Esophagus mucosa (tissue), 1 donor: ENCODE measurements at regions not wholly inside any gene's neighbourhood (a gene's known extent, or its start where the extent isn't known, plus 50 kb on each side); places are given as distances from the start of the nearest gene placed in this dataset.

Experiments
- ATAC-seq: fragments of 200-7000 bp; cut with Tn5 transposase; one replicate; pipeline ENCODE4 v1.9.1; 2020
- donor health status: DM: yes; HTN: yes; CAD: no.

DNA sequence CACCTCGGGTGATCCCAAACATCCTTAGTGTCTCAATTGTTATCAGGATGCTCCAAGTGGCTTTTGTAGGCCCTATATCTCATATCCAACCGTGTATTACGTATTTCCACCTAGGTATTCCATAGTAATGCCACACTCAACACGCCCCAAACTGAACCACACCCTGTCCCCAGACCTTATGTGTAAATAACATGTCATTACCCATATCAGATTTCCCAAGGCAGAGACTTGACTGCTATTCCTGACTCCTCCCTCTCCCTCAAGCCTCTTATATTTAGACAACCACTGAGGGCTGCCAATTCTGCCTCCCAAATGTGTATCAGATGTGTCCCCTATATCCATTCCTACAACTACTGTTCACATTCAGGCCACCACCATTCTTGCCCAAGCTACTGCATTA lies 132.8 kb upstream of the NCAM1 start:
- ATAC-seq: no peak

DNA sequence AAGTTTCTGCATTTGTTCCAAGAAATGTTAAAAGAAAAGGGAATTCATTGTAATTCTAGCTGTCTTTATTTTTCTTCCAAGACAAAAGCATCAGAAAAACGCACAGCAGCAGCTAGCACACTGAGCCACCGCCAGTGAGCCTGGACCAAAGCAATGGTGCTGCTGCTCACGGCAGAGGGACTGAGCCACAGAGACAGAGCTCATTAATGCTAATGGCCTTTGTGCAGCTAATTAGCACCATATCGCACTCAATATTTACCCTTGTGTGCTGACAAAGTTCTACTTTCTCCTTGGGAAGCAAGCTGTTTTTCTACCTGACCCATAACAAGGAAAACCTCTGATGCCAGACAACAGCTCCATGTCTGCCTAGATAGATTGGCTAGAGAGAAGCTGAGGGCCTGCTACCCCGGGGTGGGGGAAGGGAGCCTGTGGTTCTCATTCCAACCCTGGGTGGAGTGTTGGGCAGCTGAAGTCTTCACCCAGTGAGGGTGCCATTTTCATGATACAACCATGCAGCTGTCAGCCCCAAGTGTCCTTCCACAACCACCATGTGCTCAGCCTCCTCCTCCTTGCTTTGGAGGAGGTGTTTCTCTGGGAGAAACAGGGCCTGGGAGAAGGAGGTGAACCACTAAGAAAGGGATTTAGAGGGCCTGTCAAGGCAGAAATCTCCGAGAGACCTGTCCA lies 131.1 kb upstream of the NCAM1 start:
- ATAC-seq: no peak

DNA sequence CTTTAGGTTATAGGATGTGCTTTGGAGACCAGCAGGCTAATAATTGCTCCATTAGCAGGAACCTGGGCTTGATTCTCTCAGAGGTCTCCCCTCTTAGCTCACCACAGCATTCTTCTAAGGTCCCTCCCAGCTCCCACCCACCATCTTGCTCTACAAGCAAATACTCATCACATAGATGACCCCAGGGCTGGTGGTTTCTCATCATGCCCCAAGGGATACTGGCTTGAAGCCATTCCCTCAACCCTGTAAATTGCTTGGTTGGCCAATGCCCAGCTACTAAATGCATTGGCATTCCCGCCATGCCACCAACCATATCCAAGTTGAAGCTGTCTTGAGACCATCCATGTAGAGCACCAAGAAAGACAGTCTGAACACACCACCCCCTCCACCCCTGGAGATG lies 130.2 kb upstream of the NCAM1 start:
- no peak for ATAC-seq

DNA sequence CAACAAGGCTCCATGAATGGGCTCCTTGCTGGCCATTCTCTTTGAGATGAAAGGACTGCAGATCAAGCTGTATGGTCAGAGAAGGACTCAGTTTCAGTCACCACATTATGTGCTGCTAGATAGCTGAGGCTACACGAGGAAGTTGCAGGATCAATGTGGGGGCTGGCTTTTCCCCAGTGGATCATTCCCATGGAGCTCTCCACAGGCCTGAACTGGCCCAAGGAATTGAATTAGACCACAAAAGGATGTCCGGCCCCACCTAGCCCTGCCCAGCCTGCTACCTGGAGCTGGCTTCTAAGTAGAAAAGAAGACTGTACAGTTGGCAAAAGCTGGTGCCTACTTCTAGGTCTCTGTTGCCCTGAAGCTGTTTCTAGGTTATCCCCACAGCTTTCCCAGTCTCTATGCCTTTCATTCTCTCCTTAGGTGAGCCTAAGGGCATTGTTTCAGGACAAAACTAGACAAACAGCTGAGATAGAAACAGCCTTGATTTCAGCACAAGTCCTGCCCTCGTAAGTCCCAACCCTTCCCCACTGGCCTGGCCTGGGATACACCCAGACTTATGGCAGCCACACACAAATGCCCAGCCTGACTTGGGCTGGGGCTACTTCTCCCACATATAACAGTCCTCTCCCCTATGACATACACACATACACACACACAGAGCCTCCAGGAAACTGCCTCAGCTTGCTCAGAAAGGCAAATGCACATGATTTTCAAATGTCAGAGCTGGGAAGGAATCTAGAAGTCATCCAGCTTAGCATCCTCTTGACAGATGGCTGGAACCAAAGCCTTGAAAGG lies 129.1 kb upstream of the NCAM1 start:
- no peak for ATAC-seq

DNA sequence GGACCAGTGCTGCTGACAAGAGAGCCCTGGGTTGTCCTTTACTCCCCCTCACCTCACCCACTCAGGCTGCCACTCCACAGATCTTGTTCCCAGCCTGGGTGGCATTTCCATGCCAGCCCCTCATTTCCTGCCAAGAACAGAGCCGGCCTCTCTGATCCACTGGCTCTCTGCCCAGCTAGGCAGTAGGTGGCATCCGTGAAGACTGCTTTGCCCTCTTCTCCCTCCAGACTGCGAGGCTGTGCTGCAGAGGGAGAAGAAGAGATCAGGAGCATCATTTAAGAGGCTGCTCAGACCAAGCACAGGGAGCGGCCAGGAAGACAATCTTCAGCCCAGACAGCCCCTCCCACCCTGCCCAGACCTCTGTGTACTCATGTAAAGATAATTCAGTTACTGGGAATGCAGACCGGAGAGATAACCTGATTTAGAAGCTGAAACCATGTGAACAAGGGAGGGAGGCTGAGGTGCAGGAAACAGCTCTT lies 126.9 kb upstream of the NCAM1 start:
- ATAC-seq: no peak

DNA sequence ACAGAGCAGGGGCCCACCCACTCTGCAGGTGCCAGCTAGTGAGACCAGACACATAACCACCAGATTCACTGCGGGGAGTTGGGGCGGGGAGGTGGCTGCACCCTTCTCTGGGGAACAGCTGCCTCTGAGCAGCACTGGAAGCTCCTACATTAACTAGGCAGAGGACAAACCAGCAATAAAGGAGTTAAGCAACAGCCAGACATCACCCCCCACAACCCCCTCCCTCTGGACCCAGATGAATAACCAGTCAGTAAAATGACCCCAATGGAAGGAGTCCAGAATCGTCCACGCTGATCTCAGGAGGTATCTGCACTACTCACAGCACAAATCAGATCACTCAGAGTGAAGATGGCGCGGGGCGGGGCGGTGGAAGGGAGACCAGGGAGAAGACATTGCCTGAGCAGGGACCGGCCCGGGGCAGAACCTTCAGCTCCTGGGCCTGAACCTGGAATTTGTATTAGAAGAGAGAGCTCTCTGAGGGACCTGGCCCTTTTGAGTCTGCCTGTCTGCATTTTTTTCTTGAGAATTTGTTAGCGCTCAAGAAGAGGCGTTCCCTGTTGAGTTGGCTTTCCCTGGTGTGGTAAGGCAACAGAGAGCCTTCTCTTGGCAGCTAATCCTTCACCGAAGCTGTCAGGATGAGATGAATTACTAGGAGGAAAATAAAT lies 125.5 kb upstream of the NCAM1 start:
- ATAC-seq: no peak

DNA sequence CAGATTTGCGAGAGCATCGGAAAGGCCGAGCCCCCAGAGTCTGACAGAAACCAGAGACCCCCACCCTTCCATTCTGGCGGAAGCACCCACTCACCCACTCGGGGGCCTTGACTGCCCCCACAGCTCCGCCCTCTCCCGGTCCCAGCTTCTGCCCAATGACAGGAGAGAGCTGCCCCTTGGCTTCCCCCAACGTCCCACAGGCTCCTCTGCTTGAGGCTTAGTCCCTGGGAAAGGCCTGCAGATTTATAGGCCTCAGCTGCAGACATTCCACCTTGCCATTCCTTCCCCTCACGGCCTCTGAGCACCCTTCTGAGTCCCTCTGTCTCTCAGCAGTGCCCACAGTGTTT lies 125.0 kb upstream of the NCAM1 start:
- ATAC-seq: no peak

DNA sequence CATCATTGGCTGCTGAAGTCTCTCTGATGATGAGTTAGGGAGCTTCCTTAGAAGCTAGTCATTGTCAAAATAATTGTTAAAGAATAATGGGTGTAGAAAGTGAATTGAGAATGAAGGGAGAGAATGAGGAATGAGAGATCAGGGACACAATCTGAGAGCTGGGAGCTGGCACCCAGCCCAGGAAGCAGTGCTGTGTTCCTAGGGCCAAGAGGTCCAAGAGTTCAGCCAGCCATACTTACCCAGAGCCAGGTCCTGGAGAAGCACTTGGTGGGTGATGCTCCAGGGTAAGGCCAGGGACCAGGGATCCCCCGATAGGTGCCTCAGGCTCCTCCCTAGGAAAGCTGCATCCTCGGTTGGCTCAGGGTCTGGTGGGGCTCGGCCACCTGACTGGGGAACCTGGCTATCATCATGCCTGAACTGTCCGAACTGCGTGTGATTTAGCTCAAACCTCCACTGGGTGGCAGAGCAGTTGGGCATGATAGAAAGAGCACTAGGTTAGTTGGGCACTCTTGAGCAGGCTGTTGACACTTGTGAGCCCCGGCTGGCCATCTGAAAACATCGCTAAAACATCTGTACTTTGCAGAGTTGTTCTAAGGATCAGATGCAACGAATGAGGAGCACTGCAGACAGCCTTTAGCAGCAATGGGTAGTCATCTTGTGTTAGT lies 123.9 kb upstream of the NCAM1 start:
- ATAC-seq: peak; percentile 43

DNA sequence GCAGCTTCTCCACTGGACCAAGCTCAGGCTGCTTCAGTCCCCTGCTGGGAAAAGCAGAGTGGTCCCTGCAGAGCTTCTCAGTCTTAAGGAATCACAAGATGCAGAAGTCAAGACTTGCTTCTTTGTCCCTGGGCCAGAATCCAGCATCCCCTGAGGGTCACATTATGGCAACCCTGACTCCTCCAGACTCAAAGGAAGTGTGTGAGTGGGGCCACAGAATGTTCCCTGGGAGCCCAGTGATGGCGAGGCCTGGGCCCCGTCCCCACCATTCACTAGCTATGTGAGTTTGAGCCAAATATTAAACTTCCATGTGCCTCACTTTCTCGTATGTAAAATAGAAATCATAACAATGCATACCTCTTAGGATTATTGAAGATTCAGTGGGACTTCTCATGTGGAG lies 122.2 kb upstream of the NCAM1 start:
- no peak for ATAC-seq

DNA sequence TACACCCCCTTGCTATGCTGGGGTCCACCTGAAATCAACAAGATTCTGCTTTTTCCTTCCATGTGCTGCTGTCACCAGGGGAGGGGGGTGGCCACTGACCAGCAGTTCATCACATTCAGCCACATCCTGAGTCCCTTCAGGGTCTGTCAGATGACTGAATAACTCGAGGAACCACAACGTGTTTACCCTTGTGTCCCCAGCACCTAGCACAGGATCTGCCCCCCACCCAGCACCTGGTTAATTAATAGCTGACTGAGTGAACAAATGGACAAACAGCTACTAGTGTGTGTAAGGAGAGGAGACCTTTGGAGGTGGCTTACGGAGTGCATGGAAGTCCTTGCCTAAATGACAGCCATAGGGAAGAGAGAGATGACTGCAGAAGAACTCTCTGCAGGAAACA lies 119.5 kb upstream of the NCAM1 start:
- ATAC-seq: no peak

DNA sequence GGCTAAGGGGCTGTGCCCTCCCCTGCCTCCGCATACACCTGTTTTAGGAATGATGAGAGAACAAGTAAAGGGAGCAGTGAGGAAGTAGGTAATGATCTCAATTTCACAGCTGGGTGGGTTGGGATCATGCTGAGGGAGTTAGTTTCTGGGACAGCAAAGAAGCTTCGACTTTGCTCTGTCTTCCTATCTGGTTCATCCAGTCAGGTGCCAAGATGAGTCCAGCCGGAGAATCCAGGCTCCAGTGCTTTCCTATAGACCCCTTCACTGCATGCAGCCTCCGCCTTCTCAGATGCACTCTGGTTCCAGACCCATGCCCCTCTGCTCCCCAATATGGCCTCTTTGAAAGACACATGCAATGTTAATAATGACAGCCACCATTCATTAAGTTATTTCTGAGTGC lies 119.1 kb upstream of the NCAM1 start:
- no peak for ATAC-seq

DNA sequence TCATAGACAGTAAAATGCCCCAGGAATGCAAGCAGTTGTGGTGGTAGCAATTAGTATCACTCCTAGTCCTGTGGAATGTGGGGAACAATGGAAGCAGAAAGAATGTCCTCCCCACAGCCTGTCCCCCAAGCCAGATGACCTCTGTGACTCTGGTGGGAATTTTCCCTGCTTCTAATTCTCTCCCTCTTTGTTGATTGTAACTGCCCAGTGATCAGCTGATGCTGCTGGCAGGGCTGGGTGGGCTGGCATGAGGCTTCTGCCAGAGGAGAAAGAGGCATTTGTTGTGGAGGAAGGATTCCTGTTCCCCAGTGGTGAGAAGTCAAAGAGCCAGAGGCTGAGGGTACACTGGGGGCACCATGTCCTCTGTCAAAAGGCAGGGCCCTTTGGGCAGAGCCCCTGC lies 116.7 kb upstream of the NCAM1 start:
- no peak for ATAC-seq

DNA sequence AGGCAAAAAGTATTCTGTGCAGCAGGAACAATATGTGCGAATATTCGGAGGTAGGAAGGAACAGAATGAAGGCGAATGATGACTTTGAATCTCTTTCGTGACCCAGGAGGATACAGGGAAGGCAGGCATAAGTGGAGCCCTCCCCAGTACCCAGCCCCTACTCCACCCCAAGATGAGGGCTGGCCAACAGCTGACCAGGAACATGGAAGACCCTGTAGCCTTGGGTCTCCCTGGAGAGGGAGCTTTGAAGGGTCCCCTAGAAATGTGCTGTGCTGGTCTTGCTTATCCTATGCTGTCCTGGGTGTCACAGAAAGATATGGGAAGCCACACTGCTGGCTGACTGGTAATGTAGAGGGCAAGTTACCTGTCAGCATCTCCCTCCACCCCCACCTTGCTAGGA lies 113.7 kb upstream of the NCAM1 start:
- no peak for ATAC-seq

DNA sequence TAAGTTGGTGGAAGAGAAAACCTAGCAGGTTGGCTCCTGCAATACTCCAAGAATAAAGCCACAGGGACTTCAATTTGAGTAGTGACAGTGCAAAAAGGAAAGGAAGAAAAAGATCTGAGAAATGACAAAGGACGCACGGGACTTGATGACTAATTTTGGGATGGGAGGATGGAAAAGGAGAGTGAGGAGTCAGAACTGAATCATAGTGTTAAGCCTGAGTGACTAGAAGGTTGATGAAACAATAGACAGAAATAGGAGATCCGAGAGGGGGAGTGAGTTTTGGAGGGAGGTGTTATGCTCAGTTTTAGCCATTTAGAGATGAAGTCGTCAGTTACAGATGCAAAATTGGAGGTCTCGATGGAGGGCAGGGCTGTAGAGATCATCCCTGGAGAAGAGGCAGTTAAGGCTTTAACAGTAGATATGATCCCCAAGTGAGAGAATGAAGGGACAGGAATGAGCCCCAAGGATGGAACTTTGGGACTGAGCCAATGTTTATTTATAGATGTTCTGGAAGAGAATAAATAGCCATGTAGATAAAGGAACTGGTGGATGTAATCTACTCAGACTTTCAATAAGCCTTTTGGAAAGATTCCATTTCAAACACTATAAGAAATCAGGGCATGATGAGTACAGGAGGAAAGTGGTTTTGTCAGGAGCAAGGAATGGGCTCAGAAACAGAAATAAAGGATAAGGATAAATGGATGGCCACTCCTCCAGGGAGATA lies 108.9 kb upstream of the NCAM1 start:
- ATAC-seq: peak; percentile 50

DNA sequence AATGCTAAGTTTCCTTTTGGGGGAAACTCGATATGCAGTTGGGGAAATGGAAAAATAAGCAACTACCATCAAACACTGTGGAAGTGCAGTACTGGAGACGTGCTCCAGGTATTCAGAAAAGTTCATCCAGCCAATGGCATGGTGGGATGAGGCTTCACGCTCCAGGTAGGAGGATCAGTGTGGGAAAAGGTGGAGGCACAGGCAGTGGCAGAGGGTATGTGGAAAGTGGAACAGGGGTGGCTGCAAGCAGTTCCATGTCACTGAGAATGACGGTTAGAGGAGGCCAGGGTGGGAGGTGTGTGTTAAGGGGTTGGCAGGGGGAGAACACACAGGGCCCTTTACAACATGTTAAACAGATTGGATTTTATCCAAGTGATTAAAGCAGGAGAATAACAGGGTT lies 105.1 kb upstream of the NCAM1 start:
- no peak for ATAC-seq

DNA sequence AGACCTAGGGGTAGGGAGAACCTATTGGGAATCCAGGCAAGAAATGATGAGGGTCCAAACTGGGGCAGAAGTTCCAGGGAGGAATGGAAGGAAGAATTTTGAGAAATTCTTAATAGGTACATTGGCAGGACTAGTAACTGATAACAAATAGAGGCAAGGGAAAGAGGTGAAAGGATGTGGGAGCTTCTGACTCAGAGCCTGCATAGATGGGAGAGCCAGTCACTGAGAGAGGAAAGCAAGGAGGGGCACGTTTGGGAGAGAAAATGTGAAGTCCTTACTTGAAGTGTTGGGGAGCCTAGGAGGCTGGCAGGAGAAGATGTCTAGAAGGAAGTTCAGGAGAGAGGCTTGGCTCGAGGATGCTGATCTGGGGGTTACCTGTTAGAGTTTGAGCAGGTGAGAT lies 104.6 kb upstream of the NCAM1 start:
- ATAC-seq: no peak

DNA sequence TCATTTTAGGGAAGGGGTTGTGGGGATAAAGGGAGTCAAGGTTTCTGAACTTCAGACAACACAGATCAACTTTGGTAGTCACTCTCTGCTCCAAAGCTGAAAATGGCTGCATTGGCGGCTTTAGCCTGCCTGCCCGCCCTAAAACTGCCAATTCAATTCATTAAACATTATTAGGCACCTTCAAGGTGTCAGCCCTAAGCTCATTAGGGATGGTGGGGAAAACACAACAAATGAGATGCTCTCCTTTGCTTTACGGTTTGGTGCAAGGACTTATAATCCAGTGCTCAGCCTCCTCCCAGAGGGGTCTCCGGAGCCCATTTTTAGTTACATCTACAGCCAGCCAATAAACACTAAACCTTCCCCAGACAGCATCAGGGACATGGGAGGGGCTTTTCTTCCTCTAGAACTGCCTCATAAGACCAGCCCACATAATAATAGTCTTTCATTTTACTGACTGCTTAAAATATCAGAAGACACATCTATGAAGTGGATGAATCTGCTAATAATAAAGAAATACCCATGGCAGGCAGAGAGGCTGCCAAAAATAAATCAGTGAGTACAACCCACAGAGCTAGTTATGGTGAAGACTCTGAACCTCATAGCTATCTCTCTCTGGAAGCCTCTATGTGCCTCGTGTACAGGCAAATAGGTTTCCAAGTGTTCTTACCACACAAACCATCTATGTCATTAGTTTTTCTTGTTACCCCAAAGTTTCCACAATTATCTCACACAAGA lies 102.8 kb upstream of the NCAM1 start:
- ATAC-seq: no peak

DNA sequence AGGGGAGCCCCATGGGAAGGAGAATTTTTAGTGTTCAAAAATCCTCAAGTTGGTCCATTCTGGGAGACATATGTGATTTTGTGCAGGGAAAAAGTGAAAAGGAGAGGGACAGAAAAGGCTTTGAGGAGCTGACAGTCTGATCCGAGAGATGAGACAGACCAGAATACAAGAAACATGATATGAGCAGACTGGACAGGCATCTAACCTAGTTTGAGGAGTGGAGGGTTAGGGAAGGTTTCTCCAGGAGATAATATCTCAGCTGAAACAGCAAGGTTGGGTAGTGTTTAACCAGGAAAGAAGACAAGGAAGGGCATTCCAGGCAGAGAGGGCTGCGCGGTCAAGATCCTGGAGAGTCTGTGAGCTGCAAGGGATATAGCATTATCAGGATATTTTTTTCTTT lies 101.4 kb upstream of the NCAM1 start:
- no peak for ATAC-seq

DNA sequence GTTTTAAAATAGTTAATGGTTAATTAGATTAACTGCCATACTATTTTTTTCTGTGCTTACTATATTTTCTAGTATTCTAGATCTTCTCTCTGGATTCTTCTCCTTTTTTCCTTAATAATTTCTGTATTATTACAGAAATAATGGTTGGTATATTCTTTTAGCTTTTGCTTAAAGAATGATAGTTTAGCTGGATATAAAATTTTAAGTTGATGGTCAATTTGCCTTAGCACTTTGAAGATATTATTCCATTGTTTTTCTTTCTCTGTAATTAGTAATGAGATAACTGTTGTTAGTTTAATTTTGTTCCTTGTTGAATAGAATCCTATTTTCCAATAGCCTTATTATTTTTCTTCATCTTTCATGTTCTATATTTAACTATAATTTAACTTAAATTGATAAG lies 99.9 kb upstream of the NCAM1 start:
- no peak for ATAC-seq

DNA sequence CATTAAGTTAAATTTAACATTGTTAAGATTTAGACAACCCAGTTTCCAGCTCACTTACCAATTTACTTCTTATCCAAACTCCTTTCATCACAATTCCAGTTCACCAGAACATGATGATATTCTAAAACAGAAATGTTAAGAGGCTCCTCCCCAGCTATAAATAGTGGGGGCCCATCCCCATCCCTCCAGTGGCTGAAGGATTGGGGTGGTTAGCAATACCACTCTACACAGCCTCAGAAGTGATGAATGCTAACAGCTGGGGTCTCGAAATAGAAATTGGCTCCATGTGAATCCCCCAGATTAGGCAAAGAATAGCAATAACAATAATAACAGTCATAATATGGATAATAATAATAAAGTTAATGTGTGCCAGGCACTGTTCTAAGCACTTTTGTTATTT lies 97.9 kb upstream of the NCAM1 start:
- no peak for ATAC-seq

DNA sequence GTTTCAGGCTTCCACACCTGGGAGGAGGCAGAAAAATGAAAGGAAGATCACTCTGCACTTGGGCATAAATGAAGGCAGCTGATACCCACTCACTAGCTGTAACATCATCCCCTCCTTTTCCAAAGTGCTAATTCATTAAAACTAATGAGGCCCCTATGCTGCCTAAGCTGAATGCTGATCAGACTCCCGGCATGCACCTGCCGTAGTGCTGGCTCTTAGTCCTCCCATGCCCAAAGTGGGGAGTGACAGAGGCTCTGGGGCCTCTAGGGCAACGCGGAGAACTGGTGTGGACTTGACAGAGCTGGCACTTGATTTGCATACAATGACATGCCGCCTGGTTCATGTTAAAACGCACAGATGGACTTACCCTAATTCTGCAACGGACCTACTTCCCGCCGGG lies 96.5 kb upstream of the NCAM1 start:
- no peak for ATAC-seq

DNA sequence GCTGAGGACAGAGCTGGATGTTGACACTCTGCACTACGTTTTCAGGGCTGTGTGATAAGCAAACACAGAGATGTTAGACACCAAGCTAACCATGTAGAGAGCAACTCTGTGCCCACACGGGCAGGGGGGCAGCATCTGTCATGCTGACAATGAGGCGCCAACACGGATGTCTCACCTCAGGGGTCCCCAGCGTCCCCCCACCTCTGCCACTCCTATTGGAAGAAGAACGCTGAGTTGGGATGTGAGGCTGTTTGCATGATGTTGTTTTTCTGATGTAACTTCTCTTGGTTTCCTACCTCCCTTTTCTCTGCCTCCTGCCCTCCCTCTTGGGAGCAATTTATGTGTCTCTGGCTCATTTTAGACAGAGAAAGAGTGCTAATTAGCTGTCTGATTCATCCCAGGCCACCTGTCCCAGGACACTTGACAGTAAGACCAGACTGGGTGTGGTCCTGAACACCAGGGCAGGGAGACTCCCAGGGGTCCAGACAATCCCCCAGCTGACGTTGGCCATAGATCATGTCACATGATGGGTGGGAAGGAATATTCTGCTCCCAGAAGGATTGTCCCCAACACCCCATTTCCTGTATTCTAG lies 89.2 kb upstream of the NCAM1 start:
- no peak for ATAC-seq
